GM18505 (cell line): ENCODE measurements at regions not wholly inside any gene's neighbourhood (a gene's known extent, or its start where the extent isn't known, plus 50 kb on each side); places are given as distances from the start of the nearest gene placed in this dataset.

Experiments used
- ATAC-seq: cut with Tn5 transposase; IDR thresholded peaks from one replicate; pipeline ENCODE4 v1.9.1; 2021; ENCODE audit not compliant: unreplicated experiment
- POLR2A ChIP-seq: IDR thresholded peaks from 4 replicates; pipeline ENCODE4 v1.6.1; 2011; ENCODE audit warnings: borderline replicate concordance; ENCODE audit not compliant: insufficient read depth, insufficient read length; ENCODE audit errors: extremely low read depth

DNA sequence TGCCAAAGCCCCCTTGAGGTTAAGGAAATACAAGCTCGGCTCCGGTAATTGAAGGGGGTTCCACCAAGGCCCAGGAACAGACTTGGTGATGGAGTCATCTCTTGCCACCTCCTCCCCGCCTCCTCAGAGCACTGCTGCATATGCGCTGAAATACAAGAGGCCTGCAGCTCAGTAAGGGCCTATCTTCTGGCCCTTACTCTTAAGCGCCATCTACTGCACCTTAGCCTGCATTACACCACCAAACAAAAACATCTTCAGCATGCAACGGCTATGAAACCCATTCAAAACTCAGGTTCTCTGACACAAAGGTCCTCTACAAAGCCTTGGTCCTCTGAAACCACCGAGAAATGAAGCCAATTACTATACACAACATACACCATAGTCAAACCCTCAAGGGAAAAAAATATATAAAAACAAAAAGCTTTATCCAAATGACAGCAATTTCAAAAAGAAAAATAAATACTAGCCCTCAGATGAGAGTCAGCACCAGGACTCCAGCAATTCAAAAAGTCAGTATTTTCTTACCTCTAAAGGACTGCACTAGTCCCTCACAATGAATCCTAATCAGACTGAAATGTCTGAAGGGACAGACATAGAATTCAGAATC lies 176.8 kb upstream of the TBX20 start:
- no peak for TF ChIP-seq POLR2A
- ATAC-seq = no peak

DNA sequence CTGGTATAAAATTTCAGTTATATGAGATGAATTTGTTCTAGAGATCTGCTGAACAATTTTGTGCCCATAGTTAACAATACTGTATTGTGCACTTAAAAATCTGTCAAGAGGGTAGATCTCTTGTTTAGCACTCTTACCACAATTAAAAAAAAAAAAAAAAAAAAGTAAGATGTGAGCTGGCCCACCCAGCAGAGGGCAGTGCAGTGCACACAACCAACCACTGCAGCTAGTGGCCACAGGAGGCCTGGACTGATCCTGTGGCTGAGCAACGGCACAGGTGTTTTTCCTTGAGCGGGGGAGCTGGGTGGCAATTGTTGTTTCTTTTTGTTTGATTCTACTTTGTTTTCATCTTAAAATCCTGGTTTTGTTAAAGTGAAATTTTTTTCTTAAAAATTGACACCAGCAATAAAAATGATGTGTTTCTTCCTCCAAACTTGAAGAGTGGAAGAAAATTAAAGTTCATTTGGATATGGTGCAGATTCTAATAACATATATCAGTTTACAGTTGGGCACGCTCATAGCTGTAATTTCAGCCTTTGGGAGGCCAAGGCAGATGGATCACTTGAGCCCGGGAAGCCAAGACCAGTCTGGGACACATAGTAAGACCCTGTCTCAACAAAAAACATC lies 171.1 kb upstream of the TBX20 start:
- ATAC-seq = no peak
- no peak for TF ChIP-seq POLR2A

- TF ChIP-seq POLR2A = no peak
- no peak for ATAC-seq
Observed at GRCh38 chr7:35424440-35424839, 170.5 kb upstream of the TBX20 start.

- TF ChIP-seq POLR2A = no peak
- no peak for ATAC-seq
Observed at GRCh38 chr7:35422715-35423114, 168.8 kb upstream of the TBX20 start.

DNA sequence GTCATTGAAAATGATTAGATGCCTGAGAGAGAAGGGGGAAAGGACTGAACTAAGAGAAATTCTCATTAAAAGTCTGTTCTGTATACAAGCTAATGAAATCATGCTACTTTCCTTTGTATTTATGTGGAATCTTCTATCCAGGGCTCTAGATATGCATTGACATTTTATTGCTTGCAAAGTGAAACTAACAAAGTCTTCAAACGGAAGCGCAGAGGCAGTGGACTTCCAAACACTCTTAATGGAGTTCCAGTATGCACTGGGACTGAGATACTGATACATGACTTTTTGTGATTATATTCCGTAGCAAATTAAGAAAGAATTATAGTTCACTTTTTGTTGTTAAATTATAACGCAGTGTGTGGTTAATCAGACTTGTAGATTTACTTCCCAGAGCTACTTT lies 166.8 kb upstream of the TBX20 start:
- no peak for ATAC-seq
- no peak for TF ChIP-seq POLR2A

- TF ChIP-seq POLR2A = no peak
Observed at GRCh38 chr7:35419391-35419755, 165.5 kb upstream of the TBX20 start.

DNA sequence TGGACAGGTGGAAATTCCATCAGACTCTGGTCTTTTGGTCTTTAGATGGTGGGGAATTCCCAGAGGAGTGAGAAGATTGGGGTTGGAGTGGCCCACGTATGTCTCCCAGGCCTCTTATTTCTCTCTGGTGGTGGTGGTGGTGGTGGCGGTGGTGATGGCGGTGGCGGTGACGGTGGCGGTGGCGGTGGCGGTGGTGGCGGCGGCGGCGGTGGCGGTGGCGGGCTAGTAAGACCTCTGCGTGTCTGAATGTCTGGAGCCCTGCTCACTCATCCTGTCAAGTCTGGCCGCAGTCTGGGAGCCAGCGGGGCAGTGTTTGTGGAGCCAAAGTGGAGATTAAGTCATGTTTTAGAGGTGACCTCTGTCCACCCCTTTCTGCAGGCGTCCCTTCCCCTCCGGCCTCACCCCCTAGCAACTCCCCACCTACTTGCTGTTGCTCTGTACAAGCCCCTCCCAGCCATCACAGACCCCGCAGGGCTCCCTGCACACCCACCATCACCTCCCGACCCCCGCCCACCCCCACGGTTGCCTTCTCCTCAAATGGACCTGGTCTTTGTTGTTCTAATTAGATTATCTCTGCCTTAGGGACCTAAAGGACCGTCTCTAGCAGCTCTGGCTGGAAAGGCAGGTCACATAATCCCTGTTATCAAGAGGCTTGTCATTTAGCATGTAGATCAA lies 165.0 kb upstream of the TBX20 start:
- no peak for ATAC-seq
- TF ChIP-seq POLR2A = no peak

More at GRCh38 chr7:35419391-35419755, 165.5 kb upstream of the TBX20 start:
- no peak for ATAC-seq

DNA sequence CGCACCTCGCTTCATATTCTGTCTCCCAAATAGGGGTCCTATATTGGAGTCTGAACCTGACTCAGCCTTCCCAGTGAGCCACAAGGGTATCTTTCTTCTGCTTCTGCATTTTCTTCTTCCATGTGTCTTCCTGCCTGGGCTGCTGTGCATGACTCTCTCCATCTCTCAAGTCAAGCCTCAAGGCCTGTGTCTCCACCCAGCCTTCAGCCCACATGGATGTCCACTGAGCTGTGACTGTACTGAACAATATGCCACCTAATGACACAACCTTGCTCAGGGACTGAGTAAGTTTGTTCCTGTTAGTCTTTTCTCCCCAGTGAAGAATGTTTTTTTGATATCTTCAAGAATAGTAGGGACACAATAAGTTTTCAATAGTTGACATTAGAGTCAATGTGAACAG lies 162.7 kb upstream of the TBX20 start:
- no peak for TF ChIP-seq POLR2A
- no peak for ATAC-seq

DNA sequence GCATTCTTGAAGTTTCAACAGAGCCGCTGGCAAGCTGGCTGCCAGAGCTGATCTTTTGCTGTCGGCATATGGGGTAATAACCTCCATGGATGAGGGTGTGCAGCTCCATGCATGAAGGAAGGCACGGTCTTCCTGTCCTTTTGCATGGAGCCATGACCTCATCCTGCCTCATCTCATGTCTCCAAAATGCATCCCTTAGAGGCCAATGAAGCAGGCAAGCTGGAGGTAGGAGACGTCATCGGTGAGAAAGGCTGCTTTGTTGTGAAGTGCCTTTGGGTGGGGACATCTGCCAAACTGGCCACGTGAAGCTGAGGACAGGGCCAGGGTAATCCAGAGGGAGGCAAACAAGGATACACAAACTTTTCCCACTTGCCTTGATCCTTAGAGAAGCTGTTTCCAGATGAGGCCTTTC lies 161.5 kb upstream of the TBX20 start:
- TF ChIP-seq POLR2A = no peak
- no peak for ATAC-seq

DNA sequence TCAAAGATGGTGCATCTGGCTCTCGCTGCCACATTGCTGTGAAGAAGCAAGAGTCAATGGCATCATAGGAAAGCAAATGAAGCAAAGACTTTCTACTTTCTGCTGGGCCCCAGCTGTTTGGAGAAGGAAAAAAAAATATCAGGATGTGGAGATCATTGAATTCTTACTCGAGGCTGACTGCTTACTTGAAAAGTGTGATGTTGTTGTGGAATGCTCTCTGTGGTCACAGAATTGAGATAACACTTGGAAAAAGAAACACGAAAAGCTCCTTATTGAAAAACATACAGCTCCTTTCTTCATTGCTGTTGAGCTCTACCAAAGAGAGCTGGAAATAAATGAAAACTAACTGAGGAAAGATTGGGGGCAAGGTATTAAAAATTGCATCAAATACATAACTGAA lies 157.4 kb upstream of the TBX20 start:
- no peak for TF ChIP-seq POLR2A
- ATAC-seq = no peak

- TF ChIP-seq POLR2A = no peak
- no peak for ATAC-seq
Observed at GRCh38 chr7:35405461-35405860, 151.6 kb upstream of the TBX20 start.

DNA sequence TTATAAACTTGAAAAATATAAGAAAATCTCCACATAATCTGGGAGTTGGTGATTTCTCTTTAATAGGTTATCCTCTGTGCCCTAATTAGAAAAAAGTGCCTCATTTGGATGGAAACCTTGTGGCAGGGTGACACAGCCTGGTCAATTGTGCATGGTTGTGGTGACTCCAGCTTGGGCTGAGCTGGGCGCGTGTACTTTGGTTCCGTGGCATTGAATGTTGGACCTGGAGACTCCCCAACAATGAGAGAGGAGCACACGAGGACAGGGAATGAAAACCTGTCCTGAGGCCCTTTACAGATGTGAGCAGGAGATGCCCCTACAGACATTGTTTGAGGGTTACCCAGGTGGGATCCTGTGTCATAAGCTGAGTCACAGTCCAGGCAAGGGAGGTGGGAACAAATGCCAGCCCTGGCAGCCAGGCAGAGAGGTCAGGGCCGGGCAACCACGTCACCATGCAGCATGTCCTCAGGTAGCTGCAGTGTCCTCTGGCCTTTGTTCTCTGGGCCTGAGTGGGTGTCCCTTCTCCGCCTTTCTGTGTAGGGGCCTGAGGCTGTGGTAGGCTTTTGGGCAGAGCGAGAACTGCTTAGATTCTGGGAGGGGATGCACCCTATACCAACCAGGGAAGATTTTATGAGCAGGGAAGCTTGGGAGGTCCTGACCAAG lies 147.4 kb upstream of the TBX20 start:
- no peak for ATAC-seq
- no peak for TF ChIP-seq POLR2A

DNA sequence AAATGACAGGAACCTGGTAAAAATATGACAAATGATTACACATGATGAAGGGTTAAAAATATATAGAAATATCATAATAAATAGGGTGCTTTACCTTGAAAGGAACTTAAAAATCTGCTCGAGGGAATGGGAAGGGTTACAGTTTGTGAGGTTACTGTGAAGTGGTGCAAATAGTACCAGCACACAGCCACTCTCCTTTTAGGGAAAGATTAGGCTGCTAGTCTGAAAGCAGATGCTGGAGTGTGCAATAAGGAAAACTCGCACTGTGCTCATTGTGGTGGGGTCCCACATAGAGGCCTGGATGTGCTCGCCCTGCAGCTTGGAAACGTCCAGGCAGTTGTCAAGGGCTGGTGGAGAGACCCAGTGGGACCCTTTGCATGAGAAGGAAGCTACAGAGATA lies 145.9 kb upstream of the TBX20 start:
- ATAC-seq = no peak
- TF ChIP-seq POLR2A = no peak

DNA sequence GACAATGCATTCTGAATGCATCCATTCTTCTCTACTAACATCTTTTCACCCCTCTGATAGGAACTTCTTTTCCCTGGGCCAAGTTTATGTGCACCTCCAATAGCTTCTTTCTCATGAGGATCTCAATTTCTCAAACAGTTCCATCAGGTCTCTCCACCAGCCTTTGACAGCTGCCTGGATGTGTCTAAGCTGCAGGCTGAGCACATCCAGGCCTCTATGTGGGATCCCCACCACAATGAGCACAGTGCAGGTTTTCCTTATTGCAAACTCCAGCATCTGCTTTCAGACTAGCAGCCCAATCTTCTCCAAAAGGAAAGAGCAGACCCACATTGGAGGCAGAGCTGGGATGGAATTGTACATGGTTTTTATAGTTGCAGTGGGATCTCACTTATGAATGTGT lies 145.3 kb upstream of the TBX20 start:
- ATAC-seq = no peak
- no peak for TF ChIP-seq POLR2A
